ENCODE measurements at regions not wholly inside any gene's neighbourhood (a gene's known extent, or its start where the extent isn't known, plus 50 kb on each side); places are given as distances from the start of the nearest gene placed in this dataset.

- Histone ChIP-seq H3K36me3 (ENCODE audit: insufficient read depth, low read length, poor library complexity, severe bottlenecking) (no peaks in the 10 kb centered on the region), H3K9me3 (ENCODE audit: low read depth, low read length, poor library complexity, severe bottlenecking) (no peaks in the 10 kb centered on the region), H3K27me3 (replicated peaks; ENCODE audit: insufficient read depth, low read depth, low read length, poor library complexity) (no peaks in the 10 kb centered on the region), H3K27ac (ENCODE audit: low read depth, low read length, poor library complexity, severe bottlenecking) (no peak overlapping the region), H3K4me3 (ENCODE audit: low read depth, low read length, poor library complexity, severe bottlenecking) (no peak overlapping the region), H3K4me1 (ENCODE audit: insufficient read depth, low read length, poor library complexity, severe bottlenecking) (no peaks in the 10 kb centered on the region)
- intact Hi-C loops (cut with micrococcal nuclease; ENCODE audit: unreplicated experiment): no loop called here
- ChIA-PET CTCF (no interaction called here), POLR2A (ENCODE audit: low non-redundant PET) (no interaction called here)
- no TSS peak for BruUV-seq (replicated peaks)
- DNase-seq (ENCODE audit: low spot score): no peak
- TF ChIP-seq CTCF (conservative IDR thresholded peaks at IDR 0.05; ENCODE audit: low read depth, low read length): no peak
- no peak for TF ChIP-seq EZH2 (IDR thresholded peaks at IDR 0.05; ENCODE audit: borderline replicate concordance, low read depth, low read length, poor library complexity, severe bottlenecking)
Observed at GRCh38 chr2:9693196-9693491, 62.3 kb upstream of the YWHAQ start.

GRCh38 chr2:9693646-9694045 is 62.8 kb upstream of the YWHAQ start:
- no peak for TF ChIP-seq EZH2 (IDR thresholded peaks at IDR 0.05; ENCODE audit: borderline replicate concordance, low read depth, low read length, poor library complexity, severe bottlenecking)
- CTCF ChIA-PET: no interaction called here
- H3K27ac ChIP-seq (ENCODE audit: low read depth, low read length, poor library complexity, severe bottlenecking): no peak overlapping the region
- POLR2A ChIA-PET (ENCODE audit: low non-redundant PET): no interaction called here
- no peaks in the 10 kb centered on the region for H3K9me3 ChIP-seq (ENCODE audit: low read depth, low read length, poor library complexity, severe bottlenecking)
- H3K4me3 ChIP-seq (ENCODE audit: low read depth, low read length, poor library complexity, severe bottlenecking): no peak overlapping the region
- BruUV-seq (replicated peaks): no TSS peak
- H3K27me3 ChIP-seq (replicated peaks; ENCODE audit: insufficient read depth, low read depth, low read length, poor library complexity): no peaks in the 10 kb centered on the region
- no peak for DNase-seq (ENCODE audit: low spot score)
- H3K36me3 ChIP-seq (ENCODE audit: insufficient read depth, low read length, poor library complexity, severe bottlenecking): no peaks in the 10 kb centered on the region
- intact Hi-C loops (cut with micrococcal nuclease; ENCODE audit: unreplicated experiment): no loop called here
- no peaks in the 10 kb centered on the region for H3K4me1 ChIP-seq (ENCODE audit: insufficient read depth, low read length, poor library complexity, severe bottlenecking)

GRCh38 chr2:9694661-9695234 is 64.0 kb upstream of the YWHAQ start:
- Histone ChIP-seq H3K4me3 (ENCODE audit: low read depth, low read length, poor library complexity, severe bottlenecking) (no peak overlapping the region), H3K36me3 (ENCODE audit: insufficient read depth, low read length, poor library complexity, severe bottlenecking) (no peaks in the 10 kb centered on the region), H3K27me3 (replicated peaks; ENCODE audit: insufficient read depth, low read depth, low read length, poor library complexity) (no peaks in the 10 kb centered on the region), H3K27ac (ENCODE audit: low read depth, low read length, poor library complexity, severe bottlenecking) (no peak overlapping the region), H3K4me1 (ENCODE audit: insufficient read depth, low read length, poor library complexity, severe bottlenecking) (no peaks in the 10 kb centered on the region), H3K9me3 (ENCODE audit: low read depth, low read length, poor library complexity, severe bottlenecking) (no peaks in the 10 kb centered on the region)
- DNase-seq (ENCODE audit: low spot score): no peak
- intact Hi-C loops (cut with micrococcal nuclease; ENCODE audit: unreplicated experiment): no loop called here
- ChIA-PET POLR2A (ENCODE audit: low non-redundant PET) (interaction anchor here (0.5 kb wide), 1 partner anchor 478 kb away, joined by 3 read pairs; no protein-coding TSS in a partner anchor), CTCF (no interaction called here)
- BruUV-seq (replicated peaks): no TSS peak
- TF ChIP-seq EZH2 (IDR thresholded peaks at IDR 0.05; ENCODE audit: borderline replicate concordance, low read depth, low read length, poor library complexity, severe bottlenecking) (no peak), CTCF (conservative IDR thresholded peaks at IDR 0.05; ENCODE audit: low read depth, low read length) (no peak)

- no peak for DNase-seq (ENCODE audit: low spot score)
- intact Hi-C loops (cut with micrococcal nuclease; ENCODE audit: unreplicated experiment): no loop called here
- no peak overlapping the region for H3K4me3 ChIP-seq (ENCODE audit: low read depth, low read length, poor library complexity, severe bottlenecking)
- H3K27me3 ChIP-seq (replicated peaks; ENCODE audit: insufficient read depth, low read depth, low read length, poor library complexity): no peaks in the 10 kb centered on the region
- ChIA-PET POLR2A (ENCODE audit: low non-redundant PET) (no interaction called here), CTCF (no interaction called here)
- no TSS peak for BruUV-seq (replicated peaks)
- H3K9me3 ChIP-seq (ENCODE audit: low read depth, low read length, poor library complexity, severe bottlenecking): no peaks in the 10 kb centered on the region
- TF ChIP-seq EZH2 (IDR thresholded peaks at IDR 0.05; ENCODE audit: borderline replicate concordance, low read depth, low read length, poor library complexity, severe bottlenecking) (no peak), CTCF (conservative IDR thresholded peaks at IDR 0.05; ENCODE audit: low read depth, low read length) (no peak)
- no peak overlapping the region for H3K27ac ChIP-seq (ENCODE audit: low read depth, low read length, poor library complexity, severe bottlenecking)
- H3K36me3 ChIP-seq (ENCODE audit: insufficient read depth, low read length, poor library complexity, severe bottlenecking): no peaks in the 10 kb centered on the region
- H3K4me1 ChIP-seq (ENCODE audit: insufficient read depth, low read length, poor library complexity, severe bottlenecking): no peaks in the 10 kb centered on the region
Observed at GRCh38 chr2:9695941-9696340, 65.1 kb upstream of the YWHAQ start.

Measured in A673 (cell line).